HG02678 (cell line): ENCODE measurements at regions not wholly inside any gene's neighbourhood (a gene's known extent, or its start where the extent isn't known, plus 50 kb on each side); places are given as distances from the start of the nearest gene placed in this dataset.
"Not testable (repeated sequence)": the region's sequence is repeated elsewhere in the genome, so short reads cannot be mapped to it uniquely, and the experiment has no call there.

Experiments
- ATAC-seq: cut with Tn5 transposase; IDR thresholded peaks from one replicate; pipeline ENCODE4 v1.9.1; 2021; ENCODE audit warnings: mild to moderate bottlenecking, moderate library complexity; ENCODE audit not compliant: unreplicated experiment

DNA sequence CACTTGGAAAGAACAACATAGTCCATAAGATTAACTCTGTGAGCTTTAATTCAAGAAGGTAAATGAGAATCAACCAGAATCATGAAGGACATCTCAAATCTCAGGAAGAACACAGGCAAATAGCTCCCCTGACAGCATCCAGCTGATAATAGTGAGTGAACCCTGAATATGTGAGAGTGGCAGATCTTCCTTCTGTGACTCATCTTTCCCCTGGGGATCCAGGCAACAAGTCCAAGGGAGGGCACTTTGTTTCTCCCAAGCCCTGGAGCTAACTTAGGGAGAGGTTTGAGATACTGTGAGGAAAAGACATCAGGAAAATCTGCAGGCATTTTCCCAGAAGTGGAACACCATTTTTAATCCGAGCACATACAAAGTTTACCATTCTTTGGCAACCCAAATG lies 763.9 kb upstream of the MGAT4C start:
- no peak for ATAC-seq

- no peak for ATAC-seq
These were observed 759.2 kb upstream of the MGAT4C start for GRCh38 chr12:87015352-87015751.

DNA sequence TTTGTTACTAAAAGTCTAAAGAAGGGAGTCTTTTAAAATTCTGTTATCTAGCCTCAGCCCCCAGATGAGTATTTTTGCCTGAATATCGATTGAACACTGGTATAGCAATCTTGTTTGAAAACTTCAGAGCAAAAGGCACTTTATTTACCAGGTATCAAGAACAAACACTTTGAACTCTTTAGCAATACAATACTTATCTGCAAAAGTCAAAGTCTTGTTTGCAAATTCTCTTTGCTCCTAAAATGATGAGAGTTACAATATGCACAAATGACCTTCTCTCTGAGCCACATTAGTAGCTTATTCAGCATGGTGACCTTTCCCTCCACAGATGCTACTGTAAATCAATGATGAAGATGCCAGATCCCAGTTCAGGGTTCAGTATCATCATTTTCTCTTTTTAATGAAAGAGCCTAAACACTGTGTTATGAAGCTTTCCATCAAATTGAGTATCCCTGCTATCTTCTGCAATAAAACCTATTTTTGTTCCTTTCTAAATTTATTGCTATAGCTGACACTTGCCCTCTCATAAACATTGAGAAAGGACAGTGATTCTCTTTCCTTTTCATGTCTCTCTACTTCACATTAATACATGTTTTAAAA lies 752.7 kb upstream of the MGAT4C start:
- no peak for ATAC-seq

DNA sequence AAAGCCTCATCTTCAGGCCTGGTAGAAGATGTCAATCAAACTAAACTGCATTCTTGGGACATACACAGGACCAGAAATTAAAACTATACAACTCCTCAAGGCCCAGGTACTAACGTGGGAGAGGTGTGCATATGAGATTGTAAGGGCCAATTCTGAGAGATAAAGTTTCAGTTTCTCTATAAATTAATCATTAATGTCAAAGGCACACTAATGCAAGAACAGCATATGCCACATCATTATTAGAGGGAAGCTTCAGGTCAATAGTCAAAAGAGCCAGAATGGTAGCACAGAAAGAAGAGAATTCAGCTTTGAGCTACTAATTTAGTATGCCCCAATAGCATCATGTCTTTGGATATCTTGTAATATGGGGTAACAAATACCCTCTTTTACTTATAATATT lies 744.9 kb upstream of the MGAT4C start:
- no peak for ATAC-seq

- no peak for ATAC-seq
These were observed 729.1 kb upstream of the MGAT4C start for GRCh38 chr12:86985298-86985697.

DNA sequence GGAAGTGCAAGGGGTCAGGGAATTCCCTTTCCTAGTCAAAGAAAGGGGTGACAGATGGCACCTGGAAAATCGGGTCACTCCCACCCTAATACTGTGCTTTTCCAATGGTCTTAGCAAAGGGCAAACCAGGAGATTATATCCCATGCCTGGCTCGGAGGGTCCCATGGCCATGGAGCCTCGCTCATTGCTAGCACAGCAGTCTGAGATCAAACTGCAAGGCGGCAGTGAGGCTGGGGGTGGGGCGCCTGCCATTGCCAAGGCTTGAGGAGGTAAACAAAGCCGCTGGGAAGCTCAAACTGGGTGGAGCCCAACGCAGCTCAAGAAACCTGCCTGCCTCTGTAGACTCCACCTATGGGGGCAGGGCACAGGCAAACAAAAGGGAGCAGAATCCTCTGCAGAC lies 714.4 kb upstream of the MGAT4C start:
- ATAC-seq, result not testable (repeated sequence)

- ATAC-seq, result no peak
These were observed 703.7 kb upstream of the MGAT4C start for GRCh38 chr12:86959766-86960458.

DNA sequence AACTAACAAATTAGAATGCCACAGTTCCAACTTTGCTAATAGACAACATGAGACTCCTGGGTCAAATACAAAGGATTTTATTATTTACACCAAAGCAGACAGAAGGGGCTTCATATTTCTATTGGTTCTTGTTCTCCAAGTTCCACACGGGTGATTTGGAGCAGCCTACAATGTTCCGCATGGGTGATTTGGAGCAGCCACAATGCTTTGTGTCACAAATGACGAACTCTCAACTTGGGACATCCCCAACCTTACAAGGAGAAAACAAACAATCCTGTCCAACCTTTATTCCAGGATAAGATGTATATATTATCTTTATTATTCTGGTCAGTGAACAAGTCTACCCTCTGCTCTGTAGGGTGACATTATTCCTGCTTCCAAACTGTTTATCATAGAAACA lies 694.3 kb upstream of the MGAT4C start:
- no peak for ATAC-seq

DNA sequence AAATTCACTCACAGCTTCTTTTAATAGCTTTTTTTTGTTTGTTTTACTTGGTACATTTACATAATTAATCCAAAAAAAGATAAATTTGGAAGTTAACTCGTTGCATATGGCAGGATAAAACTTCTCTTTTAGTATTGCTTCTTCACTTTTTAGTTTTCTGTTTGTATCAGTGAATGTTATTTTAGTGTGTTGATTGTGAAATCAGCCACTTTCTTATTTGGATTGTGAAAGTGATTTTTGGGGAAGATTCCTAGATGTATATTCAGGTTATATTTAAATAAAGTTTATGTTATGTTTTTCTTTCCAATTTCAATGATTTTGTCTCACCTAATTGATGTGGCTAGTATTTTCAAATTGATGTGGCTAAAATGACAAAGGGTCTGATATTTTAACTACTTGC lies 693.9 kb upstream of the MGAT4C start:
- ATAC-seq, result no peak

- no peak for ATAC-seq
These were observed 692.7 kb upstream of the MGAT4C start for GRCh38 chr12:86948851-86949250.

DNA sequence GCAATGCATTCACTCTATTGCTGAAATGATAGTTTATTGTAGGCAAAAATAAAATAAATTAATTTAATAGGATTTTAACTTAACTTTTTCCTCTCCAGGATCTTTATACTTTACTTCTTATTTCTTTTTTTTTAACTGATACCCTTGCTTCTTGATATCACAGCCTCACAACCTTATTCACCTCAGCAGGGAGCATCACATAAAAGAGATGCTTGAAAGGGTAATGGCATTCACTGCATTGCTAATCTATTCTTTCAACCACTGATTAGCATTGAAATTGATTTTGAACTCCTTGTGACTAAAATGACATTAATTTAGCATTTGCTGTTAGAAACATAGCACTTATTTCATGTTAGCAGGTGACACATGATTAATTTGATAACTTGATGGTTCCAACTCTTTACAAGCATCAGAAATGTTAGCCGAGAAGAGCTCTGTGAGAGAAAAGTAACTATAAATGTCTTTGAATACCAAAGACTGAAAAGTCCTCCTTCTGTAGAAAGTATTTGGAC lies 689.5 kb upstream of the MGAT4C start:
- ATAC-seq, result no peak

- ATAC-seq, result not testable (repeated sequence)
These were observed 688.1 kb upstream of the MGAT4C start for GRCh38 chr12:86944197-86944819.

DNA sequence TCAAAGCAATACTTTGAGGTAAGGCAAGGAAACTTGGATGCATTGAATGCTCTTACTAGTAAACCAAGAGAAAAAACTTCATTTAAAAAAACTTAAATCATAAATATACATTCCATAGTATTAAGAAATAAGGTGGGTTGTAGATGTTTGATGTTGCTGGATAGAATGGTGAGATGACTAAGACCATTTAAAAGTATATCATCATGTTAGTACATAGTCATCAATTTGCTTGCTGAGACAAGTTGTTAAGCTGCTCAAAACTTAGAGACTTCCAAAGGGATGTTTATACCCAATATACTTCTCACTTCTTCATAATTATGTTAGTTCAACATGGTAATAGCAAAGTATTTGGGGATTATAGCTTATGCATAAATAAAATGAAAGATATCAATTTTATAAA lies 675.5 kb upstream of the MGAT4C start:
- ATAC-seq, result no peak

GRCh38 chr12:86929962-86930361 lies 673.8 kb upstream of the MGAT4C start:
- ATAC-seq, result no peak

DNA sequence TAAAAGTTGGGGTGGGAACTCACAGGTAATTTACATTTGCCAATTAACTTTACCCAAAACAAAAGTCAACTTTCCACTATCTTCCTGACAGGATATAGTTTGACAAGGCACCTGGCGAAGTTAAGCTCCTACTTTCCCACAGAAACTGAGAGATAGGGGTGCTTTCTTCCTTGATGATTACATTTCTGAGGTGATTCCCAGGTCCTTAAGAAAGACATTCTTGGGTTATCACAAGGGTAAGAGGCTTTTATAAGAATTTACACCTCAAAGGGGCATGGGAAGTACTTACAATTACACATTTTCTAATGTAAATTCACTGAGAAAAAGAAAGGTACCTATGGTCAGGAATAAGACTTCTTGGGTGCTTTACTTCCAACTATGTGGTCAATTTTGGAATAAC lies 660.9 kb upstream of the MGAT4C start:
- ATAC-seq, result no peak

- ATAC-seq, result no peak
These were observed 658.5 kb upstream of the MGAT4C start for GRCh38 chr12:86914721-86915120.

GRCh38 chr12:86911973-86912372 lies 655.8 kb upstream of the MGAT4C start:
- no peak for ATAC-seq

- ATAC-seq, result no peak
These were observed 647.0 kb upstream of the MGAT4C start for GRCh38 chr12:86903159-86903558.

GRCh38 chr12:86860776-86861175 lies 604.6 kb upstream of the MGAT4C start:
- ATAC-seq, result no peak

GRCh38 chr12:86852451-86852850 lies 596.3 kb upstream of the MGAT4C start:
- no peak for ATAC-seq

DNA sequence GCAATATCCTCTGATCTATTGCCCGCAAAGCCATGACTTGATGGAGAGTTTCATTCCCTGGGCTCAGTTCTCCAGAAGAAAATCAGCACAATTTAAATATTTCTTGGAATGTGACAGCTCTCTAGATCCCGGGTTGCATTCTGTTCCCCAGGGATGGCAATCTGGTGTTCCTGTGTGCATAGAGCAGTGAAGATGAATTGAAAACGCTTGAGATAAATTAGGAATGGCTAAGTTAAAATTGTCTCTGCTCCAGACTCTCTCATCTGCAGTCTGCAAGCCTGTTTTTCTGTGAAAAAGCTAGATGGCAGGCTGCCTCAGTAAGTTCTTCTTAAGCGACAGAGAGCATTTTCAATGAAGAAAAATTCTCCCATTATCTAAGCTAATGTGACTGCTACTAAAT lies 582.5 kb upstream of the MGAT4C start:
- ATAC-seq, result no peak

DNA sequence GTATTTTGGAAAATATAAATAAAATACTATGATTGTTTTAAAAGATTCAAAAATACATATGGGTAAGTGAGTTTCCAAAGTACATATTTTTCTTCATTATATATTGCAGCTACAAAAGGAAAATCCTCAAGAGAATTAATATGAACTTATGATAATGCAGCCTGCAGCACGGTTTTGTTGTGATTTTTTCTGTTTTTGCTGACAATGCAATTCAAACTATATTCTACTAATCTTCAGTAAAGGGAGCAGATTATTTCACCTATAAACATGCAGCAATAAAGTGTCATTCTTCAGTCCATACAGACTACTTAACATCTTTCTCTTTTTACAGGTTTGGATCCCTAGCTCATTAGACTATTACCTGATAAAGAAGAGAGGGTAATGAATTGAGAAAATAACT lies 582.1 kb upstream of the MGAT4C start:
- no peak for ATAC-seq
